D341Med (cell line): ENCODE measurements at regions not wholly inside any gene's neighbourhood (a gene's known extent, or its start where the extent isn't known, plus 50 kb on each side); places are given as distances from the start of the nearest gene placed in this dataset.
"Not testable (repeated sequence)": the region's sequence is repeated elsewhere in the genome, so short reads cannot be mapped to it uniquely, and the experiment has no call there.

Experiments used
- DNase-seq: peaks from one replicate; pipeline ENCODE4 v3.0.0; 2012; ENCODE audit warnings: low spot score

DNA sequence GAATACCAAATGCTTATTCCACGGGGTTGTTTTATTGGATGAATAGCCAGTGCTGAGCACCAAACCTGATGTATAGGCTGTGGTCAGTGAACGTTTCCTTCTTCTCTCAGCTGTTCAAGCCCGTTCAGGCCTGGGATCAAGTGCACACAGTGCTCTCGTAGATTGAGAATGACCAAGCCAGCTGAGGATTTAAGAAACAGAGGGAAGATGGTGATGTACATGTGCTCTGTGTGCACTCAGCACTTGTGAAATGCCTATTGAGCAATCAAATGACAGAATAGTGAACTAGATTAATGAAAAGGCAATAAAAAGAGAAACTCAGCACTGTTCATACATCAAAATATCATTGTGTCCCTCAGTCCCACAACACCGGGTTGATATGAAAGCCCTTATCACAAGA lies 302.5 kb downstream of the BMPER start:
- DNase-seq = no peak

DNA sequence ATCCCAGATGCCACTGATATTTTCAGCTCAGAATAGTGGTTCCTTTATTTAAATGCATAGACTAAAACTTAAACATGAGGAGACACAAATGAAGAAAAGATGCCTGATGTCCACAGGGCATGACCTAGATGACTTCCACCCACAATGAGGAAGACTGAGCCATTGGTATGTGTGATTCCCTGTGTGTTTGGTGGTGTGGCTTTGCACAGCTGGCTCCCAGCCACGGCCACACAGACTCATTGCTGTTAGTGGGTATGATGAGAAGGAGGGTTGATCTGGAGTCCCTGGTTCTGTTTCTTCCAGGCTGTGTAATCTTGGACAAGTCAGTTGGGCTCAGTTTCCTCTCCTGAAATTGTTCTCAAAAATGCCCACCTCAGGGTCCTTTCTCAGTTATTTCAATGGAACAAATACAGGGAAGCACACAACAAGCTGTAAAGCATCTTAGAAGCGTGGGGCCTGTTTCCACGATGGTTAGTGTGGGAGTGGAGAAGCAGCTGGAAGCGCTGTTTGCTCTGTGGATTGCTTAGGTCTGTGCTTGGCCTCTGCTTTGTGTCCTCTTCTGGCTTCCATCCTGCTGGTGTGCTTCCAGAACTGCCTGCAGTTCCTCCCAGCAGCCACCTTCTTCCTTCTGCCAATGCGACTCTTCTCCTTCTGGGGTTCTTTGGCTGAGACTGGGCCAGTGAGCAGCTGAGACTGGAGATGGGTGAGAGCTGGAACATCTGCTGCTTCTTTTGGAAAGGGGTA lies 303.7 kb downstream of the BMPER start:
- no peak for DNase-seq

DNA sequence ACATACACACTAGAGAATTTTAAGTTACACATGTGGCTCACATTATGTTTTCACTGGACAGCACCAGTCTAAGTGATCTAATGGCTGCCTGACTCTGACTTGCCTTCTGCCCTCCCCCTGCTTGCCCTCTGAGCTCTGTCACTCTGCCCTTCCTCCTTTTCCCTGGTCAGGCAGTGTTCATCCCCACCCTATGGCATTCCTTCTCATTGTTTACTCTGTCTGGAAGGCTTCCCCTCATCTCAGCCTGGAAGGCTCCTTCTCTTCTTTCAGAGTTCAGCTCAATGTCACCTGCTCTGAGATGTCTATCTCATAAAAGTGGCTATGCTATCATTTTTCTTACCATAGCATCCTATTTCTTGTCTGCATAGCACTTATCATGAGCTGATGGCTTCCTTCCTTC lies 305.7 kb downstream of the BMPER start:
- no peak for DNase-seq

DNA sequence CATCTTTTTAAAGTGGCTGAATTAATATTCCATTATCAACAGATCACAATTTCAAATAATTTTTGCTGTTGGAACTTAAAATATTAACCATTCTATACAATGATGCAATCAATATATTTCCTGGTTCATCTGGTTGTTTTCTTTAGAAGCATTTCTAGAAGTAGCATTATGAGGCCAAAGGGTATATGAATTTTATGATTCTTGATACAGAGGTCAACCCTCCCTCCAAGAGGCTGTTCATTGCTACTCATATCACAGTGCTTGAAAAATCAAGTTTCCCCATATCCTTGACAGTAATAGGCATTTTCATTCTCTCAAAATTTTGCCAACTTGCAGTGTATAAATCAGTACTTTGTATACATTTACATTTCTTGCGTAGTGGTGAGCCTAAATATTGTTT lies 312.6 kb downstream of the BMPER start:
- DNase-seq = no peak

DNA sequence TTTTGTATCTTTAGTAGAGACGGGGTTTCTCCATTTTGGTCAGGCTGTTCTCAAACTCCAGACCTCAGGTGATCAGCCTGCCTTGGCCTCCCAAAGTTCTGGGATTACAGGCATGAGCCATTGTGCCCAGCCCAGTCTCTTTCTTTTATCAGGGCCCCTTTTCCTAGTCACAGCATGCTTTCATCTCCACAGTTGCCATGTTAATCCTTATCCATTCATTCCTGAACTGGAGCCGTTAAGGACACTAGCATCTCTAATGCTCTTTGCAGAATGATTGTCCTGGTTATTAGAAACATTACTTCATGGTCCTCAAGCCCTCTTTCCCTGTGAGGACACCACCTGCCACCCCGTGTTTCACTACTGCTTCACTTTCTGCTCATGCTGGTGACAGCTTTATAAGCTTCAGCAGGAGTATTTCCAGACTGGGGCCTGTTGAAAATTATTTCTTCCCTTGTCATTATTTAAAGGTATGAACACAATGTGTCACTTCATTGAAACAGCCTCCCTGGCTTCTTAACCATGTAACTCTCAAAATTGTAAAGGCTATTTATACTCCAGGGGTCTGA lies 313.9 kb downstream of the BMPER start:
- no peak for DNase-seq

DNA sequence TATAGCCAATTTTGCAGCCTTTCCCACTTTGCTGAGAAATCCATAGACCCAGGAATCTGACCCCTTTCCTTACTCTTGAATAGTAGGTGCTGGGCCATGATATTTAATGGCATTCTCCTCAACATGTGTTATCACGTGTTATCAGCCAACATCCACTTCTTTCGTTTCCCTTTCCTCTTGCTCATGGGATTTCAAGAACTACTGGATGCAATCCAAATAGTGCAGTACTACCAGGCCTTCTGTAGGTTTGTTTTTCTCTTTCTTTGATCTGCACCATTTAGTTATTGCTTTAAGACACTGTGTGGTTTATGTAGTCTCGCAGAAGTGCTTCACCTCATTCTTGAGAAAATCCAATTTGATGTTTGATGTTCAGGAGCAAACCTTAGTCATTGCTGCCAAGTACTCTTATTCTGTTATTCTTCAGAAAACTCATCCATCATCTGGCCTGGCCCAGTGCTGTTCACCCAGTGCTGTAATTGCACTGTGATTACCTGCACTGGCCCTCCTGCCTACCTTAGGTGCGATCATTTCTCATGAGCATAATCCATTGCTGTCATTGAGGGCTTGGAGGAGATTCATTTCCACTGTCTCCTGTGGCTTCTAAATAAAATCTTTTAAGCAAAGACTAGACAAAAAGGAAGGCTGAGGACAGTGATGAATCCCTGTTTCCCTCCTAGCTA lies 315.3 kb downstream of the BMPER start:
- no peak for DNase-seq

DNA sequence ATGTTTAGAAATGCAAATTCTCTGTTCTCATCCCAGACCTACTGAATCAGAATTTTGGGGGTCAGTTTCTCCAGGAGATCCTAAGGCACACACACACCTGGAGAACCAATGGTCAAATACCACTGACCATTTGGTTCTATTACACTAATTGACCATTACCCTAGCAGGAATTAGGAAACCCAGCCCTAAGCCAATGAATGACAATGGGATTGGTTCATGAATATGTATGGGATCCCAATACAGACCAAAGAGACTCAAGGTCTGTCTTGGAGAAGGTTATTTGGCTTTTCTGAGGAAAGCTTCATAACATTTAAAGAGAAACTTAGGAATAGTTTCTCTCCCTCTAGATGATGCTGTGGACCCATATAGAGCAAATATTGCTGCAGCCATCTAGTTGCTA lies 317.0 kb downstream of the BMPER start:
- DNase-seq = no peak

DNA sequence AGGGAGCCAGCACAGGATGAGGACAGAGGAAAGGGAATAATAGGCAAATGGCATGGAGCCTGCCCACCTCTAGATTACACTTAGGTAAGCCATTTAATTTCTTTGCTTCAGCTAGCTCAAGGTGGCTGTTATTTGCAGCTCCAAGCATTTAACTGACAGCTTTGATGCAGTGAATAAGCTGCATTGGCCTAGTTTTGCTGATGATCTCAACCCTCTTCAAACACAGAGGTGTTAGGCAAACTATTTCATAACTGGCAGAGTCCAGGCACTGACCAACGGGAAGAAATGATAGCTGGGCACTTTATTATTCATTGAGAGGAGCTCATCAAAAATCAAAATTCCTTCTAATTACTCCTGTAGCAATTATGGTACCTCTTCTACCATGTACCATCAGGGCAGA lies 317.4 kb downstream of the BMPER start:
- DNase-seq = no peak

DNA sequence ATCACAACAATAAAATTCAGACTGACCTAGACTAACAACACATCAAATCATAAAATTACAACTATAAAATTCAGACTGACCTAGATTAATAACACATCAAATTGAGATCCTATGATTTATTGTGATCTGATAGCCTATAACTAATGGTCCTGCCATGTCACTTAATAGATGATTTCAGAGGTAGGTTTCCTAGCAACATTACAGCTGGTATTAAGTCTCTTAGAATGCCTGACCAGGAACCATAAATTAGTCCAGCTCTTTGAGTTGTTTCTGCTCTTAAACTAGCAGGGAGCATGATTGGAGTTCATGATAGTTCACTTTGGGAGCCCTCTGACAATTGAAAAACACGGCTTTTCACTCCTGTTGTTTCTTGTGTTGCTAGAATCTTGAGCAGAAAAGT lies 318.9 kb downstream of the BMPER start:
- no peak for DNase-seq

DNA sequence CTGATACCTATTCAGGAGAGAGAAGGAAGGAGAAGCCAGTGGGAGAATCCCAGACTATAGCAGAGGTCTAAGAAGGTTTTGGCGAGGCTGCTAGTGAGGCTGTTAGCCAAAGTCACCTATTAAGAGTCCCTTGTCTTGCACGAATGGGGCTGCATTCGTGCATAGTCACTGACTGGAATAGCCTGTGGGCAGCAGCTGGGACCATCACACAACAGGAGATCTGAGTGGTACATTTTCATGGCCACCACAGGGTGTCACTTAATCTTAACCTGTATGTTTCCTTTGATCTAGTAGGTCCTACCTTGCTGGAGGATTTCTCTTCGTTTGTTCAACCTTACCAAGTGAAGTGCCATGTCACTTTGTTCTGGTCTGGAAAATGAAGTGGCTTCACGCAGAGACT lies 319.9 kb downstream of the BMPER start:
- no peak for DNase-seq

DNA sequence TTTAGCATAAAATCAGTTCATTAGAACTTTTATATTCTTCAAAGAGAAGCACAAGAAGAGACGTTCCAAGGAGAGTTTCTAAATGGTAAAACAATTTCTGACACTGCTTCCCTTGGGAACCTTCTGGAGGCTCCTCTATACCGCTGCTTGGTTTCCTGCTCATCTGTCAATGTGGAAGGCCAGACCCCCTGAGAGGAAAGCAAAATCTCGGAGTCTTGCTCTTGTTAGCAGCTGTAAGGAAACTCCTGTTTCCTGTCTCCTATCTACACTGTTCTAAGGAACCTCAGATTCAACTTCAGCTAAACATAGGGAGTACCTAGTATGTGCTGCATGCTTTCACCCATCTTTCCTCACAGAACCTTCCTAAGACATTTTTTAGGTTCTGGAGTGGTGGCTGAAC lies 322.2 kb downstream of the BMPER start:
- no peak for DNase-seq

DNA sequence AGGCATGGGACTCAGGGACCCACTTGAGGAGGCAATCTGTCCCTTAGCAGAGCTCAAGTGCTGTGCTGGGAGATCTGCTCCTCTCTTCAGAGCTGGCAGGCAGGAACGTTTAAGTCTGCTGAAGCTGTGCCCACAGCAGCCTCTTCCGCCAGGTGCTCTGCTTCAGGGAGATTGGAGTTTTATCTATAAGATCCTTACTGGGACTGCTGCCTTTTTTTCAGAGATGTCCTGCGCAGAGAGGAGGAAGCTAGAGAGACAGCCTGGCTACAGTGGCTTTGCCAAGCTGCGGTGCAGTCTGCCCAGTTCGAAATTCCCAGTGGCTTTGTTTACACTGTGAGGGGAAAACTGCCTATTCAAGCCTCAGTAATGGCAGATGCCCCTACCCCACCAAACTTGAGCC lies 329.8 kb downstream of the BMPER start:
- DNase-seq = not testable (repeated sequence)

DNA sequence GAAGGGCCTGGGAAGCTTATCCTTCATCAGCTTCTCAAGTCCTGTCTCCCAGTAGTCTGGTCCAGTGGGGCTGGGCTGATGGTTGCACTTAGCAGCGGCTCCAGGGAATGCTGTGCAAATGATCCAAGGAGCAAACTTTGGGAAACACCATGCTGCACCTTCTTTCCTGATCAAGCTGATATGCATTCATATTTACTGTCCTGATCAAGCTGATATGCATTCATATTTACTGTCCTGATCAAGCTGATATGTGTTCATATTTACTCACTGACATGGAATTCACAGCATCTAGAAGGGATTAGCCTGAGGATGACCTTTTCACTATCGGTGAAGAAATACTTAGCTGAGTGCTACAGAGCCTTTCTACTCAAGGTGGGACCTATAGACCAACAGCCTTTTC lies 330.7 kb downstream of the BMPER start:
- DNase-seq = no peak

DNA sequence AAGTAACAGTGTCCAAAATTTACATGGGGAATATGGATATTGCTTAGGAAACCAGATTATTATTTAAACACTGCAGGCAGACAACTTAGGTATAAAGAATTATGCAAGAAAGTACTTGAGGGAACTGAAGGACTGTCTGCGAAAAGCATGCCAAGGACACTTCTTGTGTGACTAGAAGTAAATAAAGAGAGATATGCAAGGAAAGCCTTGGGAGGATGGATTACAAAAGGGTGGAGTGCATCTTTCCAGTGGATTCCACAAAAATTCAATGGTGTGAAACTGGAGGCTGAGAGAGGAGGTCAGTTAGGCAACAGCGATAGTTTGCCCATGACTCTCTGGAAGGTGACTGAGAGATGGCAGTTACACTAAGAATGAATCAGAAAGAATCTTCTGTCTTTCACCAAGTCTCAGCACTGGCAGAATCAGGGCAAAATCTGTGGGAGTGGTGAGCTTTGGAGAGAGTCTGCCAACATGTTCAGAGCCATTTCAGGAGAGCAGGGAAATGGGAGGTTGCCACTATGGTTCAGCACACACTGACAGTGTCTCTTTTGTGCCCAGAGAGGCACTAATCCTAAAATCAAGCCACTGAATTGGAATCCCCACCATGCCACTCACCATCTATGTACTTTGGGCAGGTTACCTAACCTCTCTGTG lies 331.6 kb downstream of the BMPER start:
- no peak for DNase-seq

DNA sequence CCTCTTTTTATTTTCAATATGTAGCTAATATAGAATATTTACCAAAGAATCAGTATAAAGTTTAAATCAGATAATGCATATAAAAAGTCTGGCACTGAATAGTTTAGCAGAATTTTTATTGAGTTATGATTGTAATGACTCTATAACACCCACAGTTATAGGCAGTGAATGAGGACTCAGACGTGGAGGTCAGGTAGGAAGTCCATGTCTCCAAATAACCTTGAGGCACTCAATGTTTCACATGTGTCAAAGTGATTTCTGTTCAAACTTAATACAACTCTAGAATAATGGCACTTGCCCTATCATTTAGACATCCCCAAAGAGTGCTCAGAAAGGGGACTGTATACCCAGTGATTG lies 332.1 kb downstream of the BMPER start:
- no peak for DNase-seq

DNA sequence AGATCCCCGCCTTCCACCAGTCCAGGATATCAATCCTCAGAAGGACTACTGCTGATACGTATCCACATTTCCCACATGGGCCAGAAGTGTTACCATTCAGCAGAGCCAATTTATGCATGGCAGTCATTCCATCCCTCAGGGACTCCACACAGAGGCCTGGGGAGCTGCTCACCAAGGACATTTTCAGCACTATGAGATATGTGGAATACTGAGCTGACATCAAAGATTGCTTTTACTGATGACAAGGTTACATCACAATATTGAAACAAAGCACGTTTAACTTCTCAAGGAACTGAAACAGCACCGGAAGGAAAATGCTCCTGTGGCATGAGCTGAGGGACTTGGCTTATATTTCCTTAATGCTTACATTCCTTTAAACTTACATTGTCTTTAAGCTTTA lies 335.1 kb downstream of the BMPER start:
- DNase-seq = no peak

DNA sequence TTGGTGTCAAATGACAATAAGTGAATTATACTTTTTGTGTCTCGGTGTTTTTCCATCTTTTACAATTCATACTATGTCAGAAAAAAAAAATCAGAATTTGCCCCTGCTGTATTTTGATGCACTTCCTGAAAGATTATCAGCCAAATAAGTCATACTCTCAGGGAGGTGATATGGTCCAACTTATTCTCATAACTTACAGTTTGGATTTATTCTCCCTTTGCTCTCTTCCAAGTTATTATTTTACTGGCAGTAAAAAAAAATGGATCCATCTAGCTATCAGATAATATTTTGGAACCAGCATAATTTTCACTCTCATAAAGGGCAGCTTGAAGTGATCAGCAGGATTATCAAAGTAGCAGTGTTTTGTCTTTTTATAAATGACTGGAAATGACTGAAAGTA lies 337.1 kb downstream of the BMPER start:
- no peak for DNase-seq

DNA sequence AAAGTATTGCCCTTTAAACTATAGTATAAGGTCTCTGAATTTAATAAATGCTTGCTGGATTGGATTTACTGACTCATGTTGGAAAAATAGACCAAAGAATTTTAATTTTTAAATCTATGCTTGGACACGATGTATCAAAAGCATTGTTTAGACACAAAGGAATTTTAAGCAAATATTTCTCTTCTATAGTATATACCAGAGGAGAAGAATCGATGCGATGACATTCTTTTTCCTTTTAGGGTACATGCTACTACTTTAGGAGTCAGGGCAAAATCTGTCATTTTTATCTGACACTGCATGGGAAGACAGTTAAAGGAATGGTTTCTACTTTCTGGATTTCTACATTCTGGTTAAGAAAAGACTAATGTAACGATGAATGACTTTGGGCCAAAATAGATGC lies 339.9 kb downstream of the BMPER start:
- no peak for DNase-seq

DNA sequence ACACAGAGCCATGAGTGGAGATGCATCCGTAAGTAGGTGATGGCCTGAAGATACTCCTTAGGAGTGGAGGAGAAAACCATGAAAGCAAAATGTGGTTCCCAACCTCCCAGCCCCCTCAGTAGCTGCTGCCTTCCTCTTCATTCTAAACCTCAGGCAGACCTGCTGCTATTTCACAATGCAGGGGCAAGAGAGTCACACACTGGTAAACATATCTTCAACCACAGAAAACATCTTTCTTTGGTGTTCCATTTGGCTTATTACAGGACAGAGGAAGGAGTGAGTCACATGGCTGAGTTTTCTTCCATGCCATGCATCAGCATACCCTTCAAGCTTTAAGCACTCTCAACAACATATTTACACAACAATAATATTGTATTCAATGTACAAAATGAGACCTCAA lies 342.1 kb downstream of the BMPER start:
- DNase-seq = no peak

DNA sequence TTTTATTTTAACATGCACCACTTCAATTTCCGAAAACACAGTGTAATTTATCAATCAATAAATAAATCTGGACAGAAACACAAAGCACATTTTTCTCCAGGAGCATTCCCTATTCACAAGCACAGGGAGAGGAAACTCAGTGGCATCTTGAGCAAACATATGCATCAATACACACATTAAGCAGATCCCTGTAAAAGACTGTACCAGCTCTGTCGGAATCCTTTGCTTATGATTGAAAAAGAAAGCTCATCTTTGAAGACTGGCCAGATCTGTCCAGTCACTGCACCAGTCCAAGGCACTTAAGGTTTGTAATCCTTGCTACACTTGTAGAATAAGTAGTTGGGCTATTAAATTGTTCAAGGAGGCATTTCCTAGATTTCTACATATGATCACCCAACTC lies 343.9 kb downstream of the BMPER start:
- no peak for DNase-seq

DNA sequence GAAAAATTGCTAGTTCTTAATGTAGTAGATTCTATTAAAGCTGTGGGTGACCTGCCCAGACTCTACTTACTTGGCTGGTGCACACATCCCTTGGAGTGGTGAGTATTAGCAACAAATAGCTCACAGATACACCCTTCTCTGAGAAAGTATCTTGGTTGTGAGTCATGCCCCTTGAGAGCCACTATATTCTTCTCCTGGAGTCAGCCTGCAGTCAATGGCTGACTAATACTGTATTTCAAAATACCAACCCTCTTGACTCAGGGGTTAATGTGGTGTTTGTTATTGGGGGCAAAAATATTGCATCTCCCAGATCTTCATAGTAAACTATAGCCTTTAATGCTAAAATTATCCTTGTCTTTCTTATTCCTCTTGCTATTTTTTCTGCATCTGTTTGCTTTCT lies 354.9 kb downstream of the BMPER start:
- DNase-seq = no peak

DNA sequence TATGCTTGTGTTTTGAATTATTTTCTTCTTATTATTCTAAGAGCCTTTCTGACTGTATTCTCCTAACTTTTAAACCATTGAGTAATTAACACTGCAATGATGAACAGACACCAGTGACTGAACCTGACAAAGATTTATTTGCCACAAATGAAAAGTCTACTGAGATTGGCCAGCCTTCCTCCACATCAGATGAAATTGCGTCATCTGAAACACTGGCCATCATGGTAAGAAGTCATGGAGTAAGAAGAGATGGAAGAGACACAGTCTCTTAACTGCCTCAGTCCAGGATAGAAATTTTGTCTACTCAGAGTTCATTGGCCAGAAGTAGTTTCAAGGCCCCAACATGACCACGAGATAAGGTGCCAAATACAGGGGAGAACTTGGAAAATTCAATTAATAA lies 357.8 kb downstream of the BMPER start:
- DNase-seq = no peak

DNA sequence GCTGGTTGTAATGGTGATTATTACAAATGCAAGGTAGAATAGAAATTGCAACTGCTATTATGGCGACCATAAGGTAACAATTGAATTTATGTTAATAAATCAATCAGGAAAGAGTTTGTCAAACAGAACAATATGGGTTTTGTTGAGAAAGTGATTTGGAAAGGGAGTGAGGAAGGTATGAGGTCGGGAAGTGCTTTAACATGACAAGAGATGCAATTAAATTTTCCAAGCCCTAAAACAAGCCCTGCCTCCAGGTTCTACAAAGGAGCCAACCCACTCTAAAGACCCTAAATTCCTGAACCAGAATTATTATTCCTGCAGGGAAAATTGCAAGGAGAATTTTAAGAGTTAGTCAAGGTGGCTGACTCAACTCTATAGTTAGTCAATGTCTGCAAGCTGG lies 363.7 kb downstream of the BMPER start:
- DNase-seq = no peak
